ENCODE measurements at regions not wholly inside any gene's neighbourhood (a gene's known extent, or its start where the extent isn't known, plus 50 kb on each side); places are given as distances from the start of the nearest gene placed in this dataset.
"Not testable (repeated sequence)": the region's sequence is repeated elsewhere in the genome, so short reads cannot be mapped to it uniquely, and the experiment has no call there.

DNA sequence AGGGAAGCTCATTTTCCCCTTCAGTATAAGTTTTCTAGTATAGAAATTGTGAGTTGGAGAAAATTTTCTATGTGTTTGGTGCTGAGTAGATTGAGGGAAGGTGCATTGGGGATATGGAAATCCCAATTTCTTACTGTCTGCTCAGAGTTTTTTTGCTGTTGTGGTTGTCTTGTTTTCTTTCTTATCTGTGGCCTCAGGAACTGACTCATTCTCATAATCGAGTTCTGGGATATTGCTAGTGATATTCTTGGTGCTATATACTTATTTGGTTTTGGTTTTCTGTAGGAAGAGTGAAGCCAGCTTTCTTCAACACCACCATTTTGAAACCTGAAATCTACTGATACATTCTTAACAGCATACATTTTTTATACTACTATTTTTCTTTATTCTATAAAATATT, 869.2 kb downstream of the DIPK2A start:
- Mint-ChIP-seq H3K27me3 (no peaks in the 10 kb centered on the region), H3K27ac (no peak overlapping the region), H3K36me3 (ENCODE audit: insufficient read depth) (no peaks in the 10 kb centered on the region), H3K4me3 (no peak overlapping the region), H3K9me3 (peaks cover 7% of the 10 kb centered on the region in 2 donors), H3K4me1 (ENCODE audit: low read depth in 2 of 2) (no peaks in the 10 kb centered on the region)
- ATAC-seq (replicated peaks) (no peak), DNase-seq (no peak)

DNA sequence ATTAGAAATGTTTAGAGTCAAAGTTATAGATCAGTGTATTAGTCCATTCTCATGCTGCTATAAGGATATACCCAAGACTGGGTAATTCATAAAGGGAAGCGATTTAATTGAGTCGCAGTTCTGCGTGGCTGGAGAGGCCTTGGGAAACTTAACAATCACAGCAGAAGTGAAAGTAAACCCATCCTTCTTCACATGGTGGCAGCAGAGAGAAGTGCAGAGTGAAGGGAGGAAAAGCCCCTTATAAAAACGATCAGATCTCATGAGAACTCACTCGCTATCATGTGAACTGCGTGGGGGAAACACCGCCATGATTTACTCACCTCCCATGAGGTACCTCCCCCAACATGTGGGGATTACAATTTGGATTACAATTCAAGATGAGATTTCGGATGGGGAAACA, 871.5 kb downstream of the DIPK2A start:
- H3K4me3 Mint-ChIP-seq: no peak overlapping the region
- no peak for DNase-seq
- no peak for ATAC-seq (replicated peaks)
- H3K4me1 Mint-ChIP-seq (ENCODE audit: low read depth in 2 of 2): no peaks in the 10 kb centered on the region
- no peak overlapping the region for H3K27ac Mint-ChIP-seq
- H3K36me3 Mint-ChIP-seq (ENCODE audit: insufficient read depth): no peaks in the 10 kb centered on the region
- H3K27me3 Mint-ChIP-seq: no peaks in the 10 kb centered on the region
- peaks cover 5 to 7% of the 10 kb centered on the region in 2 donors for H3K9me3 Mint-ChIP-seq

- peaks cover 1 to 9% of the 10 kb centered on the region in 2 donors for H3K9me3 Mint-ChIP-seq
- H3K27ac Mint-ChIP-seq: no peak overlapping the region
- H3K36me3 Mint-ChIP-seq (ENCODE audit: insufficient read depth): no peaks in the 10 kb centered on the region
- H3K4me1 Mint-ChIP-seq (ENCODE audit: low read depth in 2 of 2): no peaks in the 10 kb centered on the region
- H3K27me3 Mint-ChIP-seq: no peaks in the 10 kb centered on the region
- H3K4me3 Mint-ChIP-seq: no peak overlapping the region
- no peak for DNase-seq
- ATAC-seq (replicated peaks): no peak
Observed at GRCh38 chr3:144852999-144853398, 881.4 kb downstream of the DIPK2A start.

GRCh38 chr3:144854020-144854419, 882.4 kb downstream of the DIPK2A start:
- H3K4me1 Mint-ChIP-seq (ENCODE audit: low read depth in 2 of 2); H3K27ac Mint-ChIP-seq; H3K4me3 Mint-ChIP-seq; H3K36me3 Mint-ChIP-seq (ENCODE audit: insufficient read depth); ATAC-seq (replicated peaks); H3K27me3 Mint-ChIP-seq; H3K9me3 Mint-ChIP-seq; DNase-seq: not testable (repeated sequence)

DNA sequence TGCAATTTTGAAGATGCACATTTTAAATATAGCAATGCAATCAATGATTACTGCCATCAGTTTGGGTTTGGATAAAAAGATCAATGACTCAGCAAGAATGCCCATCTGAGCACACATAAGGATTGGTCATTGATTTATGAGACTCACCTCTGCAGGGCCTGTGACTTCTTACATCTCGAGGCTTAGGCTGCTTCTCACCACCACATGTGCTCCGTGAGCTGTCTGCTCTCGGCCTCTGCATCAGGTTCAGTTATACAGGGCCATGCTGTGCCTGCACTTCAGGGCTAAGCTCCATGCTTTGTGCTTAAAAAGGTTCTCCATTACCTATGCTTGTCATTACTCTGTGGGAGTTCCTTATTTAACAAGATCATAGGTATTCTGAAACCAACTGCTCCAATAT, 887.5 kb downstream of the DIPK2A start:
- Mint-ChIP-seq H3K9me3 (no peaks in the 10 kb centered on the region), H3K4me3 (no peak overlapping the region)

DNA sequence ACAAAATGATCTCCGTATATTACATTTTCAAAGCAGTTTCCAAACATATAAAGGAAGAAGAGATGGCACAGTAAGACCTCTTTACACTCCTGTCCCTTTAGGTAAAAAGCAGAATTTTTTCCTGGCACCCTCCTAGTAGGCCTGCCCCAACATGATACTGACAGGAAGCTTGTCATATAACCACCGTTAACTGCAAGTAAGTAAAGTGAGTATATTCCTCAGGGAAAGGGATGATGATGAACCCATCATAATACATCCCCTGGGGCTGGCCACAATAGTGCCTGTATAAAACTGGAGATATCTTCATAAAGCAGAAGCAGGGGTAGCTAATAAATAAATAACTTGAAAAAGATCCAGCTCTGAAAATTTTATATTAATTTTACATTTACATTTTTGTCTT, 893.0 kb downstream of the DIPK2A start:
- H3K36me3 Mint-ChIP-seq (ENCODE audit: insufficient read depth): no peaks in the 10 kb centered on the region
- no peak overlapping the region for H3K27ac Mint-ChIP-seq
- ATAC-seq (replicated peaks) (no peak), DNase-seq (no peak)
- peaks cover 3 to 8% of the 10 kb centered on the region in 2 donors for H3K9me3 Mint-ChIP-seq
- no peaks in the 10 kb centered on the region for H3K27me3 Mint-ChIP-seq
- H3K4me1 Mint-ChIP-seq (ENCODE audit: low read depth in 2 of 2): no peaks in the 10 kb centered on the region
- no peak overlapping the region for H3K4me3 Mint-ChIP-seq

More for the DNA sequence above, 887.5 kb downstream of the DIPK2A start:
- H3K27me3 Mint-ChIP-seq: no peaks in the 10 kb centered on the region
- no peak overlapping the region for H3K27ac Mint-ChIP-seq
- ATAC-seq (replicated peaks) (no peak), DNase-seq (no peak)
- peaks cover 2% of the 10 kb centered on the region for H3K36me3 Mint-ChIP-seq (ENCODE audit: insufficient read depth)
- H3K4me1 Mint-ChIP-seq (ENCODE audit: low read depth in 2 of 2): no peaks in the 10 kb centered on the region

- Mint-ChIP-seq H3K27me3 (no peaks in the 10 kb centered on the region), H3K4me3 (no peak overlapping the region), H3K4me1 (ENCODE audit: low read depth in 2 of 2) (no peaks in the 10 kb centered on the region), H3K36me3 (ENCODE audit: insufficient read depth) (no peaks in the 10 kb centered on the region), H3K9me3 (peaks cover 6 to 14% of the 10 kb centered on the region in 2 donors), H3K27ac (no peak overlapping the region)
- ATAC-seq (replicated peaks) (no peak), DNase-seq (no peak)
Observed at GRCh38 chr3:144865948-144866347, 894.3 kb downstream of the DIPK2A start.

GRCh38 chr3:144866476-144866875, 894.9 kb downstream of the DIPK2A start:
- Mint-ChIP-seq H3K4me3 (no peak overlapping the region), H3K27me3 (no peaks in the 10 kb centered on the region), H3K4me1 (ENCODE audit: low read depth in 2 of 2) (no peaks in the 10 kb centered on the region), H3K27ac (no peak overlapping the region), H3K36me3 (ENCODE audit: insufficient read depth) (no peaks in the 10 kb centered on the region), H3K9me3 (peaks cover 6 to 14% of the 10 kb centered on the region in 2 donors)
- DNase-seq: no peak
- ATAC-seq (replicated peaks): no peak

GRCh38 chr3:144868506-144868905, 896.9 kb downstream of the DIPK2A start:
- H3K36me3 Mint-ChIP-seq (ENCODE audit: insufficient read depth): no peaks in the 10 kb centered on the region
- DNase-seq (no peak), ATAC-seq (replicated peaks) (no peak)
- no peaks in the 10 kb centered on the region for H3K4me1 Mint-ChIP-seq (ENCODE audit: low read depth in 2 of 2)
- no peak overlapping the region for H3K27ac Mint-ChIP-seq
- no peaks in the 10 kb centered on the region for H3K27me3 Mint-ChIP-seq
- peaks cover 6 to 14% of the 10 kb centered on the region in 2 donors for H3K9me3 Mint-ChIP-seq
- no peak overlapping the region for H3K4me3 Mint-ChIP-seq

- Mint-ChIP-seq H3K36me3 (ENCODE audit: insufficient read depth) (no peaks in the 10 kb centered on the region), H3K9me3 (peaks cover 4 to 10% of the 10 kb centered on the region in 2 donors), H3K4me3 (no peak overlapping the region), H3K27me3 (no peaks in the 10 kb centered on the region), H3K4me1 (ENCODE audit: low read depth in 2 of 2) (no peaks in the 10 kb centered on the region), H3K27ac (no peak overlapping the region)
- ATAC-seq (replicated peaks): no peak
- DNase-seq: no peak
Observed at GRCh38 chr3:144873066-144873465, 901.4 kb downstream of the DIPK2A start.

GRCh38 chr3:144875211-144875610, 903.6 kb downstream of the DIPK2A start:
- Mint-ChIP-seq H3K27me3 (no peaks in the 10 kb centered on the region), H3K9me3 (peaks cover 0 to 7% of the 10 kb centered on the region in 2 donors), H3K4me1 (ENCODE audit: low read depth in 2 of 2) (no peaks in the 10 kb centered on the region), H3K27ac (no peak overlapping the region), H3K4me3 (no peak overlapping the region), H3K36me3 (ENCODE audit: insufficient read depth) (no peaks in the 10 kb centered on the region)
- DNase-seq: no peak
- ATAC-seq (replicated peaks): no peak

DNA sequence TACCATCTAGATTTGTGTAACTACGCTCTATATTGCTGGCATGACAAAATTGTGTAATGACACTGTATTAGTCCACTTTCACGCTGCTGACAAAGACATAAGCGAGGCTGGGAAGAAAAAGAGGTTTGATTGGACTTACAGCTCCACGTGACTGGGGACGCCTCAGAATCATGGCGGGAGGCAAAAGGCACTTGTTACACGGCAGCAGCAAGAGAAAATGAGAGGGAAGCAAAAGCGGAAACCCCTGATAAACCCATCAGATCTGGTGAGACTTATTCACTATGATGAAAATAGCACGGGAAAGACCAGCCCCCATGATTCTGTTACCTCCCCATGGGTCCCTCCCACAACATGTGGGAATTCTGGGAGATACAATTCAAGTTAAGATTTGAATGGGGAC, 905.7 kb downstream of the DIPK2A start:
- ATAC-seq (replicated peaks): no peak
- Mint-ChIP-seq H3K9me3 (peaks cover 4 to 12% of the 10 kb centered on the region in 2 donors), H3K27me3 (no peaks in the 10 kb centered on the region), H3K27ac (no peak overlapping the region), H3K4me1 (ENCODE audit: low read depth in 2 of 2) (no peaks in the 10 kb centered on the region), H3K36me3 (ENCODE audit: insufficient read depth) (no peaks in the 10 kb centered on the region), H3K4me3 (no peak overlapping the region)
- no peak for DNase-seq

DNA sequence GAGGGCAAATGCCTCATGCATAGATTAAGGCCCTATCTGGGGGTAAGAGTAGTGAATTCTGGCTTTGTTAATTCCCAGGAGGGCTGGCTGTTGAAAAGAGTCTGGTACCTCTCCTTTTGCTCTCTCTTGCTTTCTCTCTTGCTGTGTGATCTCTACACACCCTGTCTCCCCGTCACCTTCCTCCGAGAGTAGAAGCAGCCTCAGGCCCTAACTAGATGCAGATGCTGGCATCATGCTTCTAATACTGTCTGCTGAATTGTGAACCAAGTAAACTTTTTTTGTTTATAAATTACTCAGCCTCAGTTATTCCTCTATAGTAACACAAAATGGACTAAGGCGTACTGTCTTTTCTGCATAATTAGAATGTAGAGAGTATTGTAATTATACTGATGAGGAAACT, 908.1 kb downstream of the DIPK2A start:
- ATAC-seq (replicated peaks) (no peak), DNase-seq (no peak)
- no peaks in the 10 kb centered on the region for H3K36me3 Mint-ChIP-seq (ENCODE audit: insufficient read depth)
- peaks cover 4 to 12% of the 10 kb centered on the region in 2 donors for H3K9me3 Mint-ChIP-seq
- H3K27me3 Mint-ChIP-seq: no peaks in the 10 kb centered on the region
- H3K4me1 Mint-ChIP-seq (ENCODE audit: low read depth in 2 of 2): no peaks in the 10 kb centered on the region
- H3K27ac Mint-ChIP-seq: no peak overlapping the region
- H3K4me3 Mint-ChIP-seq: no peak overlapping the region

DNA sequence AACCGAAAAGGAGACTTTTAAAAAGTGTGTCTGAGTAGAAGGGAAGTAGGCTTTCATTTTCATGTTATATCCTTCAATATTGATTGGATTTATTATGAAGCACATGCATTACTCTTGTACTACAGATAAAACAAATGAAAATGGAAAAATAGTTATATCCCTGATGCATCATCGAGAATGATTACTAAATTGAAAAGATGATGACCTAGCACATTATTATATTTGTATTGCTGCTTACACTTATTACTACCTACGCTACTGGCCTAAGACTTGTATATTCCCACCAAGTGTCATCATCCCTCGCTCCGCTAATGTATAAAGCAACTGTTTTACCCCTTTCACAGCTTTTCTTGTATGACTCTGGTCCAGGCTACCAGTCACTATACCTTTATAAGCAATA, 922.4 kb downstream of the DIPK2A start:
- no peaks in the 10 kb centered on the region for H3K36me3 Mint-ChIP-seq (ENCODE audit: insufficient read depth)
- no peak for ATAC-seq (replicated peaks)
- no peak overlapping the region for H3K27ac Mint-ChIP-seq
- H3K4me1 Mint-ChIP-seq (ENCODE audit: low read depth in 2 of 2): no peaks in the 10 kb centered on the region
- H3K9me3 Mint-ChIP-seq: peaks cover 0 to 2% of the 10 kb centered on the region in 2 donors
- DNase-seq: no peak
- no peaks in the 10 kb centered on the region for H3K27me3 Mint-ChIP-seq
- no peak overlapping the region for H3K4me3 Mint-ChIP-seq

- Mint-ChIP-seq H3K36me3 (ENCODE audit: insufficient read depth) (no peaks in the 10 kb centered on the region), H3K4me1 (ENCODE audit: low read depth in 2 of 2) (no peaks in the 10 kb centered on the region), H3K9me3 (peaks cover 0 to 2% of the 10 kb centered on the region in 2 donors), H3K27me3 (no peaks in the 10 kb centered on the region), H3K4me3 (no peak overlapping the region), H3K27ac (no peak overlapping the region)
- ATAC-seq (replicated peaks): no peak
- no peak for DNase-seq
Observed at GRCh38 chr3:144894576-144894975, 923.0 kb downstream of the DIPK2A start.
